Fibroblast of lung (primary cell): ENCODE measurements at regions not wholly inside any gene's neighbourhood (a gene's known extent, or its start where the extent isn't known, plus 50 kb on each side); places are given as distances from the start of the nearest gene placed in this dataset.

Source experiments
- DNase-seq, 2 donors: peaks; one replicate each; pipeline versions ENCODE4 v3.0.0 to v3.0.0-alpha.2; 2010; ENCODE audit warnings: low read depth in 2 of 2
- H2AFZ ChIP-seq: 2 replicates; pipeline ENCODE4 v1.5.1; 2012; ENCODE audit warnings: low read length, control low read depth, inconsistent platforms
- H3K27ac ChIP-seq: 2 replicates; pipeline ENCODE4 v1.5.1; 2011; ENCODE audit warnings: low read length, control low read depth; ENCODE audit not compliant: insufficient read depth
- H3K27me3 ChIP-seq: 2 replicates; pipeline ENCODE4 v1.5.1; 2011; ENCODE audit warnings: mild to moderate bottlenecking, low read length; ENCODE audit not compliant: control insufficient read depth, insufficient read depth
- H3K36me3 ChIP-seq: 2 replicates; pipeline ENCODE4 v1.5.1; 2011; ENCODE audit warnings: low read length; ENCODE audit not compliant: control insufficient read depth, insufficient read depth
- H3K4me1 ChIP-seq: 2 replicates; pipeline ENCODE4 v1.5.1; 2011; ENCODE audit warnings: low read length; ENCODE audit not compliant: control insufficient read depth, insufficient read depth; ENCODE audit errors: extremely low read depth
- H3K4me2 ChIP-seq: 2 replicates; pipeline ENCODE4 v1.5.1; 2011; ENCODE audit warnings: low read length, control low read depth; ENCODE audit not compliant: insufficient read depth; ENCODE audit errors: extremely low read depth
- H3K4me3 ChIP-seq, 4 experiments: fragments of 200-600 bp in 1 of 4; sonication (generic) in 1 of 4; replicated peaks in 1 of 4; 2 replicates each; pipeline ENCODE4 v1.5.1; 2011 to 2016; ENCODE audit warnings: low read length in 4 of 4, low read depth in 3 of 4, mild to moderate bottlenecking in 3 of 4, control low read depth in 2 of 4, inconsistent platforms in 1 of 4, mixed read lengths in 1 of 4; ENCODE audit not compliant: insufficient read depth in 1 of 4; ENCODE audit errors: control extremely low read depth in 1 of 4
- H3K79me2 ChIP-seq: 2 replicates; pipeline ENCODE4 v1.5.1; 2012; ENCODE audit warnings: mild to moderate bottlenecking, low read length, inconsistent platforms; ENCODE audit not compliant: control insufficient read depth, insufficient read depth
- H3K9ac ChIP-seq: 2 replicates; pipeline ENCODE4 v1.5.1; 2011; ENCODE audit warnings: mild to moderate bottlenecking, low read length, control low read depth; ENCODE audit not compliant: insufficient read depth
- H3K9me3 ChIP-seq: 2 replicates; pipeline ENCODE4 v1.5.1; 2012; ENCODE audit warnings: low read depth, low read length; ENCODE audit not compliant: control insufficient read depth, insufficient read depth
- H4K20me1 ChIP-seq: 2 replicates; pipeline ENCODE4 v1.5.1; 2011; ENCODE audit warnings: low read length; ENCODE audit not compliant: control insufficient read depth, insufficient read depth; ENCODE audit errors: extremely low read depth
- CTCF ChIP-seq, 2 donors: IDR thresholded peaks in 1 of 2; conservative IDR thresholded peaks in 1 of 2; 1 replicate in 1 of 2; 2 replicates in 1 of 2; pipeline ENCODE4 v1.5.1; 2011 to 2012; ENCODE audit warnings: low read length in 2 of 2, control low read depth in 1 of 2, inconsistent platforms in 1 of 2, low read depth in 1 of 2, mild to moderate bottlenecking in 1 of 2
- EZH2 ChIP-seq: IDR thresholded peaks from 2 replicates; pipeline ENCODE4 v1.5.1; 2012; ENCODE audit warnings: low read length, control low read depth, mild to moderate bottlenecking; ENCODE audit errors: missing control alignments

GRCh38 chr1:208939537-208940085 lies 643.9 kb upstream of the CAMK1G start:
- Histone ChIP-seq H3K79me2 (no peaks in the 10 kb centered on the region), H3K27ac (no peak overlapping the region), H3K9ac (no peak overlapping the region), H3K4me2 (no peak overlapping the region), H3K9me3 (no peaks in the 10 kb centered on the region), H4K20me1 (no peaks in the 10 kb centered on the region), H3K4me3 (no peak overlapping the region), H2AFZ (no peak overlapping the region), H3K4me1 (no peaks in the 10 kb centered on the region), H3K27me3 (no peaks in the 10 kb centered on the region), H3K36me3 (no peaks in the 10 kb centered on the region)
- no peak for DNase-seq
- TF ChIP-seq EZH2 (no peak), CTCF (conservative IDR thresholded peaks at IDR 0.05 in 1 of 2, IDR thresholded peaks at IDR 0.05 in 1 of 2; ENCODE audit: low read depth in 1 of 2, low read length in 2 of 2) (no peak)

GRCh38 chr1:208942394-208943130 lies 641.0 kb upstream of the CAMK1G start:
- Histone ChIP-seq H3K36me3 (no peaks in the 10 kb centered on the region), H3K4me3 (no peak overlapping the region), H3K9ac (no peak overlapping the region), H3K79me2 (no peaks in the 10 kb centered on the region), H3K4me2 (no peak overlapping the region), H2AFZ (no peak overlapping the region), H3K27ac (no peak overlapping the region), H4K20me1 (no peaks in the 10 kb centered on the region), H3K27me3 (no peaks in the 10 kb centered on the region), H3K4me1 (no peaks in the 10 kb centered on the region), H3K9me3 (no peaks in the 10 kb centered on the region)
- no peak for DNase-seq
- TF ChIP-seq EZH2 = no peak
- TF ChIP-seq CTCF (conservative IDR thresholded peaks at IDR 0.05 in 1 of 2, IDR thresholded peaks at IDR 0.05 in 1 of 2; ENCODE audit: low read depth in 1 of 2, low read length in 2 of 2) = no peak

GRCh38 chr1:208943291-208943690 lies 640.2 kb upstream of the CAMK1G start:
- no peaks in the 10 kb centered on the region for H3K4me1 ChIP-seq
- H3K4me3 ChIP-seq = no peak overlapping the region
- H3K79me2 ChIP-seq = no peaks in the 10 kb centered on the region
- no peak for TF ChIP-seq CTCF (conservative IDR thresholded peaks at IDR 0.05 in 1 of 2, IDR thresholded peaks at IDR 0.05 in 1 of 2; ENCODE audit: low read depth in 1 of 2, low read length in 2 of 2)
- TF ChIP-seq EZH2 = no peak
- H4K20me1 ChIP-seq = no peaks in the 10 kb centered on the region
- DNase-seq = no peak
- H3K4me2 ChIP-seq = no peak overlapping the region
- H3K9ac ChIP-seq = no peak overlapping the region
- no peaks in the 10 kb centered on the region for H3K9me3 ChIP-seq
- no peak overlapping the region for H3K27ac ChIP-seq
- no peaks in the 10 kb centered on the region for H3K27me3 ChIP-seq
- no peaks in the 10 kb centered on the region for H3K36me3 ChIP-seq
- no peak overlapping the region for H2AFZ ChIP-seq
